HepG2 (cell line): ENCODE measurements at regions not wholly inside any gene's neighbourhood (a gene's known extent, or its start where the extent isn't known, plus 50 kb on each side); places are given as distances from the start of the nearest gene placed in this dataset.

ENCODE experiments used
- ADNP ChIP-seq: sonication (generic); formaldehyde crosslinking; IDR thresholded peaks from 2 replicates; pipeline ENCODE4 v1.4.0; 2020; ENCODE audit warnings: missing genetic modification reagents
- CHD2 ChIP-seq: IDR thresholded peaks from 2 replicates; pipeline ENCODE4 v1.6.1; 2011; ENCODE audit warnings: low read depth, low read length, improper control_type of control experiment
- CHD4 ChIP-seq: fragments of 200-600 bp; sonication (generic); IDR thresholded peaks from 2 replicates; pipeline ENCODE4 v1.7.0; 2017; ENCODE audit warnings: mild to moderate bottlenecking, low read length, borderline replicate concordance
- CSRNP1 ChIP-seq: sonication (generic); formaldehyde crosslinking; IDR thresholded peaks from 2 replicates; pipeline ENCODE4 v1.8.1; 2023; ENCODE audit warnings: mild to moderate bottlenecking, missing genetic modification reagents
- FOXA3 ChIP-seq: IDR thresholded peaks from 2 replicates; pipeline ENCODE4 v1.6.1; 2016; ENCODE audit warnings: missing genetic modification reagents, missing compliant biosample characterization
- FOXK1 ChIP-seq: sonication (generic); formaldehyde crosslinking; IDR thresholded peaks from 2 replicates; pipeline ENCODE4 v1.4.0; 2020; ENCODE audit warnings: low read depth, missing genetic modification reagents, borderline replicate concordance
- GATAD2A ChIP-seq: IDR thresholded peaks from 2 replicates; pipeline ENCODE4 v1.6.1; 2016
- GPN1 ChIP-seq: sonication (generic); formaldehyde crosslinking; IDR thresholded peaks from 2 replicates; pipeline ENCODE4 v1.5.1; 2020; ENCODE audit warnings: missing genetic modification reagents, borderline replicate concordance
- HNF4A ChIP-seq: sonication (generic); formaldehyde crosslinking; IDR thresholded peaks from 2 replicates; pipeline ENCODE4 v1.4.0; 2020; ENCODE audit warnings: missing genetic modification reagents
- HNRNPUL1 ChIP-seq: fragments of 200-400 bp; formaldehyde crosslinking; IDR thresholded peaks from 2 replicates; pipeline ENCODE4 v1.6.1; 2017; ENCODE audit warnings: low read depth, mild to moderate bottlenecking, low read length, moderate library complexity
- NFE2L2 ChIP-seq: fragments of 150-350 bp; IDR thresholded peaks from 2 replicates; pipeline ENCODE4 v1.6.1; 2014; ENCODE audit warnings: low read length
- PHF8 ChIP-seq: sonication (generic); formaldehyde crosslinking; IDR thresholded peaks from 2 replicates; pipeline ENCODE4 v1.5.0; 2020; ENCODE audit warnings: missing genetic modification reagents
- POLR2AphosphoS2 ChIP-seq: IDR thresholded peaks from 2 replicates; pipeline ENCODE4 v1.6.1; 2011; ENCODE audit warnings: low read depth, low read length, improper control_type of control experiment
- RBM39 ChIP-seq: fragments of 200-400 bp; formaldehyde crosslinking; IDR thresholded peaks from one replicate; pipeline ENCODE4 v1.6.1; 2018; ENCODE audit warnings: antibody characterized with exemption, mild to moderate bottlenecking, low read depth, low read length; ENCODE audit not compliant: poor library complexity, severe bottlenecking
- RXRA ChIP-seq: sonication (generic); formaldehyde crosslinking; IDR thresholded peaks from 2 replicates; pipeline ENCODE4 v1.5.1; 2020; ENCODE audit warnings: missing genetic modification reagents
- SRSF1 ChIP-seq: fragments of 200-400 bp; formaldehyde crosslinking; optimal IDR thresholded peaks from 2 replicates; pipeline ENCODE3; 2017; ENCODE audit warnings: mild to moderate bottlenecking, low read depth, low read length, moderate library complexity
- TCF7L2 ChIP-seq: IDR thresholded peaks from 2 replicates; pipeline ENCODE4 v1.6.1; 2011; ENCODE audit warnings: mild to moderate bottlenecking, low read depth, low read length, moderate library complexity
- ZC3H4 ChIP-seq: sonication (generic); formaldehyde crosslinking; IDR thresholded peaks from 2 replicates; pipeline ENCODE4 v1.4.0; 2020; ENCODE audit warnings: missing genetic modification reagents, borderline replicate concordance
- ZFP90 ChIP-seq: sonication (generic); formaldehyde crosslinking; IDR thresholded peaks from 2 replicates; pipeline ENCODE4 v1.8.0; 2022; ENCODE audit warnings: missing genetic modification reagents, mild to moderate bottlenecking, inconsistent platforms, borderline replicate concordance
- ZNF577 ChIP-seq: sonication (generic); formaldehyde crosslinking; IDR thresholded peaks from 2 replicates; pipeline ENCODE4 v1.4.0; 2020; ENCODE audit warnings: mild to moderate bottlenecking, low read depth, missing genetic modification reagents, borderline replicate concordance
- ZNF749 ChIP-seq: sonication (generic); formaldehyde crosslinking; IDR thresholded peaks from 2 replicates; pipeline ENCODE4 v1.8.0; 2022; ENCODE audit warnings: mild to moderate bottlenecking, missing genetic modification reagents, moderate library complexity, borderline replicate concordance
- TF ChIP-seq, protein P1 (sequence below): sonication (generic); formaldehyde crosslinking; IDR thresholded peaks from 2 replicates; pipeline ENCODE4 v1.9.0; 2021; ENCODE audit warnings: missing genetic modification reagents, borderline replicate concordance
- TF ChIP-seq, protein P2 (sequence below): IDR thresholded peaks from 2 replicates; pipeline ENCODE4 v1.6.1; 2018; ENCODE audit warnings: missing genetic modification reagents

DNA sequence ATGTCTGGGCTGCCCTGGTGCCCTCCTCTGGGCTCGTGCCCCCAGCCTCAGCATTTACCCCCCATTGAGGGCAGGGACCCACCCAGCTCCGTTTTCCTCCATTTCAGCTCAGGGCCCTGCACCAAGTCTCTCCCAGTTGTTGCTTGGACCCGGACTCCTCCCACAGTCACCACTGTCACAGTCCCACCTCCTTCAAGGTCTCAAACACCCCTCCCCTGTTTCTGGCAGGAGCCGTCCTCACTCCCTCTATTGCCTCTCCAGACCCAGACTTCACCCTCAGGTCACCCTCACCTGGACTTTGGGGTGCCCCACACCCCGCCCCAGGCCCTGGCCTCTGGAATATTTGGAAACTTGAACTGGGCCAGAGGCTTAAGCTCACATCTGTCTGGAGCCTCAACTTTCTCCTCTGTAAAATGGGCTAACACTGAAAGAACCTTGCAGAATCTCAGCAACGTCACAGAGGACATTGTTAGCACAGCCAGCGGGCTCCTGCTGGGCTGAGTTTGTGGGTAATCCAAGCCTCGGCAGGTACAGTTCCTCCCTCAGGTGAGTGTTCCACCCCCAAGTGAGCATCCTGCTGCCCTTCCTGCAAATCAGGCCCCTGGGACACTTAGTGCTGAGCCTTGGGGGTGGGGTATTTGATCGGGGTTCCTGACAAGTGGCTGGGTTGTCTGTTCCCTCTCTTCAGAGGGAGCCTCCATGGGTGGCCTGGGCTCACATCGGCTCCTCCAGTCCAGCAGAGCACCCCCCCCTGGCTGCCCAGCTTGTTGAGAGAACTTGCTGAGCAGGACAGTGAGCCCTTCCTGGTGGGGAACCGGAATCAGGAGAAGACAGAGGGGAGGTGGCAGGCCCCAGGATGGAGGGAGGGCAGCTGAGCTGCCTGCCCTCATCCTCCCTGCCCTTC lies 130.1 kb downstream of the C9orf50 start (continued):
- TF ChIP-seq CHD2, result no peak
- no peak for TF ChIP-seq SRSF1
- 0 out of 2 replicates have a peak, but pooled peaks have one; percentile 12 for TF ChIP-seq ZC3H4
- no peak for TF ChIP-seq FOXK1
- TF ChIP-seq HNRNPUL1, result no peak
- TF ChIP-seq TCF7L2, result no peak
- TF ChIP-seq, protein P1, sequence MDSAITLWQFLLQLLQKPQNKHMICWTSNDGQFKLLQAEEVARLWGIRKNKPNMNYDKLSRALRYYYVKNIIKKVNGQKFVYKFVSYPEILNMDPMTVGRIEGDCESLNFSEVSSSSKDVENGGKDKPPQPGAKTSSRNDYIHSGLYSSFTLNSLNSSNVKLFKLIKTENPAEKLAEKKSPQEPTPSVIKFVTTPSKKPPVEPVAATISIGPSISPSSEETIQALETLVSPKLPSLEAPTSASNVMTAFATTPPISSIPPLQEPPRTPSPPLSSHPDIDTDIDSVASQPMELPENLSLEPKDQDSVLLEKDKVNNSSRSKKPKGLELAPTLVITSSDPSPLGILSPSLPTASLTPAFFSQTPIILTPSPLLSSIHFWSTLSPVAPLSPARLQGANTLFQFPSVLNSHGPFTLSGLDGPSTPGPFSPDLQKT (CRISPR knock-in tag), result no peak
- no peak for TF ChIP-seq POLR2AphosphoS2
- TF ChIP-seq RXRA (CRISPR knock-in tag), result no peak
- no peak for TF ChIP-seq HNF4A (CRISPR knock-in tag)
- TF ChIP-seq CHD4, result peak; percentile 83; the same call in 1 of the 2 replicates
- no peak for TF ChIP-seq ZNF749 (CRISPR knock-in tag)
- no peak for TF ChIP-seq CSRNP1 (CRISPR knock-in tag)
- no peak for TF ChIP-seq GATAD2A (CRISPR knock-in tag)
- no peak for TF ChIP-seq RBM39
- no peak for TF ChIP-seq GPN1 (CRISPR knock-in tag)
- no peak for TF ChIP-seq ZFP90 (CRISPR knock-in tag)
- TF ChIP-seq ADNP (CRISPR knock-in tag), result peak; percentile 30; the same call in 1 of the 2 replicates
- TF ChIP-seq NFE2L2, result no peak
- TF ChIP-seq ZNF577 (CRISPR knock-in tag), result no peak
- no peak for TF ChIP-seq PHF8 (CRISPR knock-in tag)
- TF ChIP-seq, protein P2, sequence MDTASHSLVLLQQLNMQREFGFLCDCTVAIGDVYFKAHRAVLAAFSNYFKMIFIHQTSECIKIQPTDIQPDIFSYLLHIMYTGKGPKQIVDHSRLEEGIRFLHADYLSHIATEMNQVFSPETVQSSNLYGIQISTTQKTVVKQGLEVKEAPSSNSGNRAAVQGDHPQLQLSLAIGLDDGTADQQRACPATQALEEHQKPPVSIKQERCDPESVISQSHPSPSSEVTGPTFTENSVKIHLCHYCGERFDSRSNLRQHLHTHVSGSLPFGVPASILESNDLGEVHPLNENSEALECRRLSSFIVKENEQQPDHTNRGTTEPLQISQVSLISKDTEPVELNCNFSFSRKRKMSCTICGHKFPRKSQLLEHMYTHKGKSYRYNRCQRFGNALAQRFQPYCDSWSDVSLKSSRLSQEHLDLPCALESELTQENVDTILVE (CRISPR knock-in tag), result no peak
- TF ChIP-seq FOXA3, result no peak
